HG03095 (cell line): ENCODE measurements at regions not wholly inside any gene's neighbourhood (a gene's known extent, or its start where the extent isn't known, plus 50 kb on each side); places are given as distances from the start of the nearest gene placed in this dataset.
"Not testable (repeated sequence)": the region's sequence is repeated elsewhere in the genome, so short reads cannot be mapped to it uniquely, and the experiment has no call there.

Experiments
- ATAC-seq: cut with Tn5 transposase; IDR thresholded peaks from one replicate; pipeline ENCODE4 v1.9.1; 2021; ENCODE audit warnings: moderate library complexity; ENCODE audit not compliant: unreplicated experiment

- not testable (repeated sequence) for ATAC-seq
Observed at GRCh38 chr9:2391509-2392132, 230.0 kb upstream of the VLDLR start.

GRCh38 chr9:2394087-2394741 lies 227.4 kb upstream of the VLDLR start:
- ATAC-seq: not testable (repeated sequence)

- no peak for ATAC-seq
Observed at GRCh38 chr9:2395814-2396612, 225.6 kb upstream of the VLDLR start.

GRCh38 chr9:2396622-2397285 lies 224.8 kb upstream of the VLDLR start:
- ATAC-seq: no peak

GRCh38 chr9:2397875-2398274 lies 223.7 kb upstream of the VLDLR start:
- ATAC-seq: not testable (repeated sequence)

GRCh38 chr9:2401746-2402145 lies 219.8 kb upstream of the VLDLR start:
- ATAC-seq: not testable (repeated sequence)

- no peak for ATAC-seq
Observed at GRCh38 chr9:2403701-2404100, 217.9 kb upstream of the VLDLR start.

- no peak for ATAC-seq
Observed at GRCh38 chr9:2406252-2406651, 215.3 kb upstream of the VLDLR start.

- ATAC-seq: no peak
Observed at GRCh38 chr9:2407450-2407849, 214.1 kb upstream of the VLDLR start.

- no peak for ATAC-seq
Observed at GRCh38 chr9:2411459-2412215, 209.9 kb upstream of the VLDLR start.

- ATAC-seq: no peak
Observed at GRCh38 chr9:2413160-2413805, 208.3 kb upstream of the VLDLR start.

GRCh38 chr9:2414465-2414864 lies 207.1 kb upstream of the VLDLR start:
- no peak for ATAC-seq

GRCh38 chr9:2415326-2415725 lies 206.3 kb upstream of the VLDLR start:
- no peak for ATAC-seq

GRCh38 chr9:2417730-2418129 lies 203.9 kb upstream of the VLDLR start:
- ATAC-seq: no peak

- no peak for ATAC-seq
Observed at GRCh38 chr9:2418619-2419018, 203.0 kb upstream of the VLDLR start.

- no peak for ATAC-seq
Observed at GRCh38 chr9:2419347-2419746, 202.2 kb upstream of the VLDLR start.

- no peak for ATAC-seq
Observed at GRCh38 chr9:2420543-2420942, 201.0 kb upstream of the VLDLR start.

- no peak for ATAC-seq
Observed at GRCh38 chr9:2424619-2425033, 197.0 kb upstream of the VLDLR start.

GRCh38 chr9:2425676-2426075 lies 195.9 kb upstream of the VLDLR start:
- ATAC-seq: no peak
